ENCODE measurements at regions not wholly inside any gene's neighbourhood (a gene's known extent, or its start where the extent isn't known, plus 50 kb on each side); places are given as distances from the start of the nearest gene placed in this dataset.
A peak's percentile ranks its signal among the peaks of the same experiment; 100 is the strongest.

DNA sequence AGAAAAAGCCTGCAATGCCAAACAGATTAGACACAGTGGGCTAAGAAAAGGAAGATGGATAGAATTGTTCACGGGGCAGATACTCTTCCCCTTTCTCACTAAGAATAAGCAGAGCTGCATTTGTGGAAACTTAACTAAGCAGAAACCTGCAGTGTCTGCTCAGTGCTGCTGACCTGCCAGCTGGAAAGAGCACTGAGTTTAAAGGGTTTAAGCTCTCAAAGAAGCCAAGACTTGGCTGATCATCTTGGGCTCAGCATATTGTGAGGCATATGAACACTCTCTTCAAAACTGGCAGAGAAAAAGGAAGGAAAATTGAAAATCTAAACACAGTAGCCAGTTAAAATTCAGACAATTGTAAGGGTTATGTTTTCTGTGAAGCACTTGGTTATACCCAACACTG is 711.1 kb upstream of the EPHA7 start:
- peaks cover 51% of the 10 kb centered on the region for H3K4me1 Mint-ChIP-seq
- H3K4me2 ChIP-seq: peak overlapping the region; percentile 70
- DNase-seq (ENCODE audit: low spot score): peak; percentile 84
- TF ChIP-seq EZH2phosphoT487 (IDR thresholded peaks at IDR 0.05) (no peak), EZH2 (IDR thresholded peaks at IDR 0.05) (no peak)
- TF ChIP-seq, protein P1, sequence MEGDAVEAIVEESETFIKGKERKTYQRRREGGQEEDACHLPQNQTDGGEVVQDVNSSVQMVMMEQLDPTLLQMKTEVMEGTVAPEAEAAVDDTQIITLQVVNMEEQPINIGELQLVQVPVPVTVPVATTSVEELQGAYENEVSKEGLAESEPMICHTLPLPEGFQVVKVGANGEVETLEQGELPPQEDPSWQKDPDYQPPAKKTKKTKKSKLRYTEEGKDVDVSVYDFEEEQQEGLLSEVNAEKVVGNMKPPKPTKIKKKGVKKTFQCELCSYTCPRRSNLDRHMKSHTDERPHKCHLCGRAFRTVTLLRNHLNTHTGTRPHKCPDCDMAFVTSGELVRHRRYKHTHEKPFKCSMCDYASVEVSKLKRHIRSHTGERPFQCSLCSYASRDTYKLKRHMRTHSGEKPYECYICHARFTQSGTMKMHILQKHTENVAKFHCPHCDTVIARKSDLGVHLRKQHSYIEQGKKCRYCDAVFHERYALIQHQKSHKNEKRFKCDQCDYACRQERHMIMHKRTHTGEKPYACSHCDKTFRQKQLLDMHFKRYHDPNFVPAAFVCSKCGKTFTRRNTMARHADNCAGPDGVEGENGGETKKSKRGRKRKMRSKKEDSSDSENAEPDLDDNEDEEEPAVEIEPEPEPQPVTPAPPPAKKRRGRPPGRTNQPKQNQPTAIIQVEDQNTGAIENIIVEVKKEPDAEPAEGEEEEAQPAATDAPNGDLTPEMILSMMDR (IDR thresholded peaks at IDR 0.05): no peak
- no peaks in the 10 kb centered on the region for H3K27me3 ChIP-seq
- no peaks in the 10 kb centered on the region for H3K9me3 ChIP-seq (ENCODE audit: low read depth)
- H3K36me3 ChIP-seq: no peaks in the 10 kb centered on the region
- peak overlapping the region; percentile 18 for H3K4me3 ChIP-seq
- H3K27me3 Mint-ChIP-seq (ENCODE audit: insufficient read depth, low read depth): no peaks in the 10 kb centered on the region
- H3K9ac ChIP-seq: no peak overlapping the region
- H3K79me2 ChIP-seq (ENCODE audit: low read depth): no peaks in the 10 kb centered on the region
- H3K4me1 ChIP-seq: peaks cover 42% of the 10 kb centered on the region
- no peaks in the 10 kb centered on the region for H4K20me1 ChIP-seq (ENCODE audit: low read depth)
- no peaks in the 10 kb centered on the region for H3K9me3 Mint-ChIP-seq
- H3K36me3 Mint-ChIP-seq: no peaks in the 10 kb centered on the region
- H2AFZ ChIP-seq (replicated peaks): peak overlapping the region; percentile 48
- peak overlapping the region; percentile 57 for H3K4me3 Mint-ChIP-seq
- H3F3A ChIP-seq (ENCODE audit: low read depth): peaks cover 15% of the 10 kb centered on the region
- H3K27ac ChIP-seq: peak overlapping the region; percentile 91
- H3K27ac Mint-ChIP-seq: peak overlapping the region; percentile 80

DNA sequence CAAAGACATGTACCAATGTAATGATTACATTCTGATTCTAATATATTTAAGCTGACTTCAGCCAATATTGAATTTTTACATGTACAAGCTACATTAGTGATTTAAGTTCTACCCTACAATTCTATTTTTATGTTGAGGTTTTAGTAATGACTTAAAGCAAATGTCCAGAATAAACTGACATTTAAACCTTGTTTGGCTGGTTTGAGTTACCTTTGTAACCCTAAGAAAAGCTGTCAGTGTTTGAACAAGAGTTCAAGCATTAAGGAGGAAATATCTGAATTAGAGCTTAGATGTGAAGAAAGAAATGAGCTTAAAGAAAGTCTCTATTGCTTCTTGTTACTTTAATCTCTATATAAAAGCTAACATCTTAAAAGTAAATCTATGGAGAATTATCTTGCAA is 710.6 kb upstream of the EPHA7 start:
- H3K36me3 Mint-ChIP-seq: no peaks in the 10 kb centered on the region
- Histone ChIP-seq H3K4me3 (peak overlapping the region; percentile 18), H4K20me1 (ENCODE audit: low read depth) (no peaks in the 10 kb centered on the region), H3K36me3 (no peaks in the 10 kb centered on the region), H3F3A (ENCODE audit: low read depth) (peaks cover 15% of the 10 kb centered on the region), H3K79me2 (ENCODE audit: low read depth) (no peaks in the 10 kb centered on the region), H3K27me3 (no peaks in the 10 kb centered on the region), H3K4me1 (peaks cover 42% of the 10 kb centered on the region), H3K4me2 (peak overlapping the region; percentile 70), H3K27ac (peak overlapping the region; percentile 91), H3K9ac (no peak overlapping the region), H3K9me3 (ENCODE audit: low read depth) (no peaks in the 10 kb centered on the region), H2AFZ (replicated peaks) (no peak overlapping the region)
- H3K27ac Mint-ChIP-seq: peak overlapping the region; percentile 83
- no peak overlapping the region for H3K4me3 Mint-ChIP-seq
- H3K27me3 Mint-ChIP-seq (ENCODE audit: insufficient read depth, low read depth): no peaks in the 10 kb centered on the region
- DNase-seq (ENCODE audit: low spot score): no peak
- TF ChIP-seq, protein P1 (IDR thresholded peaks at IDR 0.05): no peak
- no peak for TF ChIP-seq EZH2phosphoT487 (IDR thresholded peaks at IDR 0.05)
- H3K4me1 Mint-ChIP-seq: peaks cover 51% of the 10 kb centered on the region
- H3K9me3 Mint-ChIP-seq: no peaks in the 10 kb centered on the region

DNA sequence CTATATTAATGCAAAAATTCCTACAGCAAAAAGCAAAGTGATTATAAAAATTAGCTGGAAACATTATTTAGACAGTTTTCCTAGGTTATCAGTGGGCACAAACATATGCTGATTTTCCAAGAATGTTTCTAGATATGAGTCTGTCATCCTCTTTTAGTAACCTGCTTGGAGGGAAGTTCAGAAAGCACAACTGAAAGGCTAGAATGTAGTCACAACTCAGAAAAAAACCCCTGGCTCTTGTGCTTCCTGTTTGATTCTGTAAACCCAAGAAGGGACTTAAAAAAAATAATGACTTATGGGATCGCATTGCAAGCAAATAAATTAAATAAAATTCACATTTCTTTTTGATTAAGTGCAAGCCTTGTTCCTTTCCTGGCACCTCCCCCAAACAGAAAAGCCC is 708.4 kb upstream of the EPHA7 start:
- Mint-ChIP-seq H3K9me3 (no peaks in the 10 kb centered on the region), H3K27ac (no peak overlapping the region), H3K36me3 (no peaks in the 10 kb centered on the region), H3K4me1 (peaks cover 43% of the 10 kb centered on the region), H3K4me3 (no peak overlapping the region), H3K27me3 (ENCODE audit: insufficient read depth, low read depth) (peaks cover 2% of the 10 kb centered on the region)
- Histone ChIP-seq H3K4me1 (peaks cover 36% of the 10 kb centered on the region), H3K4me3 (no peak overlapping the region), H3K4me2 (no peak overlapping the region), H3K79me2 (ENCODE audit: low read depth) (no peaks in the 10 kb centered on the region), H3K27ac (peak overlapping the region; percentile 42), H2AFZ (replicated peaks) (peak overlapping the region; percentile 73), H3K27me3 (no peaks in the 10 kb centered on the region), H3F3A (ENCODE audit: low read depth) (peaks cover 13% of the 10 kb centered on the region), H3K9me3 (ENCODE audit: low read depth) (no peaks in the 10 kb centered on the region), H3K9ac (no peak overlapping the region), H3K36me3 (no peaks in the 10 kb centered on the region), H4K20me1 (ENCODE audit: low read depth) (no peaks in the 10 kb centered on the region)
- TF ChIP-seq EZH2phosphoT487 (IDR thresholded peaks at IDR 0.05): no peak
- TF ChIP-seq, protein P1 (IDR thresholded peaks at IDR 0.05): no peak
- no peak for TF ChIP-seq EZH2 (IDR thresholded peaks at IDR 0.05)
- DNase-seq (ENCODE audit: low spot score): no peak

Data from neural progenitor cell (in vitro differentiated cells).